Activated T-cell treated with anti-CD3 and anti-CD28 coated beads for 48 hours (primary cell): ENCODE measurements at regions not wholly inside any gene's neighbourhood (a gene's known extent, or its start where the extent isn't known, plus 50 kb on each side); places are given as distances from the start of the nearest gene placed in this dataset.
"Not testable (repeated sequence)": the region's sequence is repeated elsewhere in the genome, so short reads cannot be mapped to it uniquely, and the experiment has no call there.

Experiments
- DNase-seq: peaks from one replicate; pipeline ENCODE4 v3.0.0-alpha.2; 2020; ENCODE audit warnings: low read depth

- DNase-seq: no peak
Observed at GRCh38 chr12:5310151-5310550, 121.8 kb upstream of the NTF3 start.

- DNase-seq: no peak
Observed at GRCh38 chr12:5317556-5317955, 114.4 kb upstream of the NTF3 start.

GRCh38 chr12:5318874-5319273 is 113.0 kb upstream of the NTF3 start:
- no peak for DNase-seq

- no peak for DNase-seq
Observed at GRCh38 chr12:5328669-5329517, 103.0 kb upstream of the NTF3 start.

GRCh38 chr12:5332551-5332950 is 99.4 kb upstream of the NTF3 start:
- no peak for DNase-seq

GRCh38 chr12:5333096-5333495 is 98.8 kb upstream of the NTF3 start:
- DNase-seq: no peak

GRCh38 chr12:5335069-5335468 is 96.8 kb upstream of the NTF3 start:
- no peak for DNase-seq

GRCh38 chr12:5341086-5341485 is 90.8 kb upstream of the NTF3 start:
- not testable (repeated sequence) for DNase-seq

- DNase-seq: no peak
Observed at GRCh38 chr12:5343711-5344110, 88.2 kb upstream of the NTF3 start.

- no peak for DNase-seq
Observed at GRCh38 chr12:5344131-5344530, 87.8 kb upstream of the NTF3 start.

- DNase-seq: no peak
Observed at GRCh38 chr12:5345534-5345933, 86.4 kb upstream of the NTF3 start.

- no peak for DNase-seq
Observed at GRCh38 chr12:5348057-5348456, 83.9 kb upstream of the NTF3 start.

GRCh38 chr12:5348491-5348890 is 83.4 kb upstream of the NTF3 start:
- no peak for DNase-seq

- DNase-seq: no peak
Observed at GRCh38 chr12:5364036-5364770, 67.7 kb upstream of the NTF3 start.

- no peak for DNase-seq
Observed at GRCh38 chr12:5369298-5369697, 62.6 kb upstream of the NTF3 start.

GRCh38 chr12:5371631-5372030 is 60.3 kb upstream of the NTF3 start:
- no peak for DNase-seq

- DNase-seq: no peak
Observed at GRCh38 chr12:5374713-5375112, 57.2 kb upstream of the NTF3 start.

GRCh38 chr12:5375547-5376295 is 56.2 kb upstream of the NTF3 start:
- no peak for DNase-seq

GRCh38 chr12:5376591-5377207 is 55.2 kb upstream of the NTF3 start:
- DNase-seq: no peak

GRCh38 chr12:5377997-5378592 is 53.8 kb upstream of the NTF3 start:
- no peak for DNase-seq

GRCh38 chr12:5379749-5380496 is 52.0 kb upstream of the NTF3 start:
- no peak for DNase-seq
